DOHH2 (cell line): ENCODE measurements at regions not wholly inside any gene's neighbourhood (a gene's known extent, or its start where the extent isn't known, plus 50 kb on each side); places are given as distances from the start of the nearest gene placed in this dataset.

Experiments used
- CTCF ChIP-seq: fragments of 200-600 bp; sonication (generic); IDR thresholded peaks from one replicate; pipeline ENCODE4 v1.5.1; 2014; ENCODE audit warnings: antibody characterized with exemption, mild to moderate bottlenecking, low read depth, low read length; ENCODE audit not compliant: poor library complexity, severe bottlenecking
- EZH2phosphoT487 ChIP-seq: fragments of 200-600 bp; sonication (generic); IDR thresholded peaks from 2 replicates; pipeline ENCODE4 v1.6.1; 2017; ENCODE audit warnings: borderline replicate concordance, mild to moderate bottlenecking, antibody characterized with exemption, low read length, moderate library complexity, mixed read lengths

DNA sequence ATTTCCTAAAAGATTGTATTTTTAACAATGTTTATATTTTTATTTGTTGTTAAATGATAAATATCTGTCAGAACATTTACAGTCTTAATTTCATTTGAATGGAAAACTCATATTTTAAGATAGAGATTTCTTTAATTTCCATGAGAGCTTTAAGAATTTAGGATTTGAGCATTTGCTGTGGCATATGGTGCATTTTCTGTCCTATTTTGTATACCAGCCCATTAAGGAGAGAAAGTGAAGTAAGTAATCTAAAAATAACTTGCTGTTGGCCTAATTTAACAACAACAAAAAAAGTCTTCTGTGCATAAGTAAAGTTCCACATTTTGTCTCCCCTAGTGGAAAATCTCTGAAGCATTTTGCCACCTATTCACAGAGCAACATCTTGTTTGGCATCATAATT, 190.9 kb upstream of the PPP1R3A start:
- TF ChIP-seq CTCF (no peak), EZH2phosphoT487 (no peak)
